ENCODE measurements at regions not wholly inside any gene's neighbourhood (a gene's known extent, or its start where the extent isn't known, plus 50 kb on each side); places are given as distances from the start of the nearest gene placed in this dataset.

DNA sequence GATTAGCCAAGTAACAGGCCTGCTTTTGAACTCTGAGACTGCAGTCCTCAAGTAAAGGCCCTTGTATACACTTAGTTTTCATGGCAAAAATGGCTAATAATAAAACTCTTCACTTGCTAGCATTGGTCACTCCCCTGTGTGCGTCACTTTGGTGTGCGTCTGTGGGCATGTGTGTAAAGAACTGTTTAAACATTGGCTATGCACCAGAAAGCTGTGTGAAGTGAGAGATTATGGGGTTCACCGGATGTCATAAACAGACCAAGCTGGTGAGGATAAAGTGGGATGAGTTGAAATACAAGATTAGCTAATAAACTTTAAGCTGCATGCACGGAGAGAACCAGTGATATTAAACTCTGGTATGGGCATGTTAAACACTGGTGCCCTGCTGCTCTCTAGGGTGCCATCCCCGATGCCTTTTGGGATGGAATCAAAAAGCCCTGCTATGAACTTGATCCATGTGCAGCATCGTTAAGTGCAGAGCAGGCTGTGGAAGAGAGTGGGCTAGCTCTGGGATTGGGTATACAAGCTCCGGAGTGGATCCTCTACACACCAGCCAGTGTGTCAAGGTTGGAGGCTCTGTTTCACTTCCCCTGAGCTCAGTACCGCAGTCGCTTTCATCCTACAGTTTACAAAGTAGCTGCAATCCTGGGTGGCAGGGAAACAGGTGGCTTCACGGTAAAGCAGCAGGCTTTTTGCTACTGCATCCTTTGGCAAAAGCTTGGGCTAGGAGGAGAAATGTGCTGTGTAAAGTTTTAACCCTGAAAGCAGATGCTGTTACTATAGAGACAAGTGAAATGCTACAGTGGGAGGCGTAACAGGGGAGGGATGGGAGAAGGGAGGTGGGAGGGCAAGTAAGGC is 108.3 kb upstream of the SLC4A4 start:
- in situ Hi-C loops (cut with MboI): no loop called here
- Histone ChIP-seq H3F3A (ENCODE audit: insufficient read depth) (peaks cover 12% of the 10 kb centered on the region; the same call in 1 of the 2 replicates), H3K9me3 (ENCODE audit: low read depth) (no peaks in the 10 kb centered on the region), H3K27ac (no peak overlapping the region), H4K20me1 (ENCODE audit: insufficient read depth) (no peaks in the 10 kb centered on the region), H3K9me2 (ENCODE audit: insufficient read depth) (no peaks in the 10 kb centered on the region), H3K27me3 (replicated peaks; ENCODE audit: insufficient read depth) (no peaks in the 10 kb centered on the region), H2AFZ (no peak overlapping the region), H3K79me2 (ENCODE audit: insufficient read depth) (no peaks in the 10 kb centered on the region; the same call in 1 of the 2 replicates), H3K4me3 (no peak overlapping the region), H3K9ac (no peak overlapping the region), H3K36me3 (ENCODE audit: low read depth) (no peaks in the 10 kb centered on the region), H3K4me1 (ENCODE audit: insufficient read depth) (peaks cover 17% of the 10 kb centered on the region), H3K4me2 (ENCODE audit: unreplicated experiment) (peak overlapping the region; percentile 61)
- no peak for DNase-seq
- TF ChIP-seq EZH2 (IDR thresholded peaks at IDR 0.05; ENCODE audit: insufficient read depth, poor library complexity, severe bottlenecking): no peak
- TF ChIP-seq EZH2phosphoT487 (IDR thresholded peaks at IDR 0.05; ENCODE audit: insufficient read depth, low read depth): no peak
- WGBS, 2 experiments (ENCODE audit: low coverage in 1 of 2, low lambda C conversion rate in 2 of 2, missing lambda C conversion rate in 2 of 2): 54 to 55% methylated on average over 11 of the region's 11 CpGs

DNA sequence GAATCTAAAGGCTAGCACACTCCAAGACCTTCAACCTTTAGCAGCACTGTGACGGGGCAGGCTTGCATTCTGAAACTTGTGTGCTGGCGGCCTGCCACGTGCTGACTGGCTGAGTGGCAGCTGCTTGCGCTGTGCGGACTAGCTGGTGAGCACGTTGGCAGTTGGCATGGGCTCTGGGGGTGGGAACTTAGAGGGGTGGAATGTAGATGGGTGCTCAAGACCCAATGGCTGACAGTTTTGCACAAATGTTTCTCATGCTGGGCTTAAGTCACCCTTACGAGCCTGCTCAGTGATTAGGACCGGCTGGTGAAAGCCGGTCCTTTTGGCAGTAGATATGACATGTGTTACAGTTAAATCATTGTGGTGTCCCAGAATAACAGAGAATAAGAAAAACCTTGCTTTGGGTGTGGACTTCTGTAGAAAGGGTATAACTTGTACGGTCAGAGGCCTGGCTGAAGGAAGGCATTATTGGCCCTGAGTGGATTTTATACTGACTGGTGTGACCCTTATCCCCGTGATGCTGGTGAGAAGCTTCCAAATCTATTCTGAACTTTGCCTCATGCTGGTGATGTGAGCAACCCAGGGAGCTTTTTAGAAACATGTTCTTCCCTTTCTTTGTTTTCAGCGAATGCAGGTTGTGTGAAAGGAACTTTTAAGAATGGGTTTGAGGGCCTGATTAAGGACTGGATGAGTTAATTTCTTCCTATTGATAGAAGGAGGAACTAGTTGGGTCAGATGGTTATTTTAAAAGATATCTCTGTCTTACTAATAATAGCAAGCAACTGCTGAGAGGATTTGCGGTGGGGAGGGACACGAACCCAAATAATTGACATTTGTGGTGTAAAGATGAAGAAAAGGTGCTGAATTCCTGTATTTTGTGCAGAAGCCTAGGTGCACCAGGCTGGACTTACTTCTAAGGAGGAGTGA is 107.4 kb upstream of the SLC4A4 start:
- no peak overlapping the region for H3K9ac ChIP-seq
- WGBS, 2 experiments (ENCODE audit: low coverage in 1 of 2, low lambda C conversion rate in 2 of 2, missing lambda C conversion rate in 2 of 2): 30% methylated on average over 13 to 14 of the region's 14 CpGs

DNA sequence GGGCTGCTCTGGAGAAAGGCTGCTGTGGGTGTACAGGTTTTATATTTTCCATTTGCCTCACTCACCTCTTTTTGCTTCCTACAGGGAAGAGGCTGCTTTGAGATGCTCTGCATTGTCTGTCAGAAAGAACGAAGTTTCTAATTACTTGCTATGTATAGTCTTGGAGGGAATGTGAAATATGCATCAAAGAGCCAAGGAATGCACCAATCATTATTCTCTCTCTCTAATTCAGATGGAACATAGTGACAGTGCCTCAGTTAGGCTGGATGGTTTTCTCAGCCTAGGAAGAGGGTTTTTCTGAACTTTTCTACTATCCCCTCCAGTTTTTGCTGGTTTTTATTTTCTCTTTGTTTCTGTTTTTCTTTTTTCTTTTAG is 106.8 kb upstream of the SLC4A4 start:
- WGBS, 2 experiments (ENCODE audit: low coverage in 1 of 2, low lambda C conversion rate in 2 of 2, missing lambda C conversion rate in 2 of 2): 40% methylated on average over 1 of the region's 1 CpG
- peaks cover 12% of the 10 kb centered on the region; the same call in 1 of the 2 replicates for H3F3A ChIP-seq (ENCODE audit: insufficient read depth)
- peak overlapping the region; percentile 61 for H3K4me2 ChIP-seq (ENCODE audit: unreplicated experiment)
- no peak overlapping the region for H2AFZ ChIP-seq
- no peak for DNase-seq
- no peaks in the 10 kb centered on the region; the same call in 1 of the 2 replicates for H3K79me2 ChIP-seq (ENCODE audit: insufficient read depth)
- no peaks in the 10 kb centered on the region for H3K27me3 ChIP-seq (replicated peaks; ENCODE audit: insufficient read depth)
- no peaks in the 10 kb centered on the region for H3K9me3 ChIP-seq (ENCODE audit: low read depth)
- in situ Hi-C loops (cut with MboI): no loop called here
- H3K27ac ChIP-seq: no peak overlapping the region
- H3K9ac ChIP-seq: no peak overlapping the region
- no peaks in the 10 kb centered on the region for H4K20me1 ChIP-seq (ENCODE audit: insufficient read depth)
- no peaks in the 10 kb centered on the region for H3K36me3 ChIP-seq (ENCODE audit: low read depth)
- no peak overlapping the region for H3K4me3 ChIP-seq
- TF ChIP-seq EZH2 (IDR thresholded peaks at IDR 0.05; ENCODE audit: insufficient read depth, poor library complexity, severe bottlenecking) (no peak), EZH2phosphoT487 (IDR thresholded peaks at IDR 0.05; ENCODE audit: insufficient read depth, low read depth) (no peak)
- no peaks in the 10 kb centered on the region for H3K9me2 ChIP-seq (ENCODE audit: insufficient read depth)
- H3K4me1 ChIP-seq (ENCODE audit: insufficient read depth): peaks cover 17% of the 10 kb centered on the region

More for the DNA sequence above, 107.4 kb upstream of the SLC4A4 start:
- Histone ChIP-seq H3K4me2 (ENCODE audit: unreplicated experiment) (peak overlapping the region; percentile 61), H3K9me3 (ENCODE audit: low read depth) (no peaks in the 10 kb centered on the region), H3K27ac (no peak overlapping the region), H3K79me2 (ENCODE audit: insufficient read depth) (no peaks in the 10 kb centered on the region; the same call in 1 of the 2 replicates), H3K36me3 (ENCODE audit: low read depth) (no peaks in the 10 kb centered on the region), H3K9me2 (ENCODE audit: insufficient read depth) (no peaks in the 10 kb centered on the region), H3K4me1 (ENCODE audit: insufficient read depth) (peaks cover 17% of the 10 kb centered on the region), H3F3A (ENCODE audit: insufficient read depth) (peaks cover 12% of the 10 kb centered on the region; the same call in 1 of the 2 replicates), H3K27me3 (replicated peaks; ENCODE audit: insufficient read depth) (no peaks in the 10 kb centered on the region), H2AFZ (no peak overlapping the region), H4K20me1 (ENCODE audit: insufficient read depth) (no peaks in the 10 kb centered on the region), H3K4me3 (no peak overlapping the region)
- in situ Hi-C loops (cut with MboI): no loop called here
- no peak for TF ChIP-seq EZH2phosphoT487 (IDR thresholded peaks at IDR 0.05; ENCODE audit: insufficient read depth, low read depth)
- TF ChIP-seq EZH2 (IDR thresholded peaks at IDR 0.05; ENCODE audit: insufficient read depth, poor library complexity, severe bottlenecking): no peak
- DNase-seq: peak; percentile 67

DNA sequence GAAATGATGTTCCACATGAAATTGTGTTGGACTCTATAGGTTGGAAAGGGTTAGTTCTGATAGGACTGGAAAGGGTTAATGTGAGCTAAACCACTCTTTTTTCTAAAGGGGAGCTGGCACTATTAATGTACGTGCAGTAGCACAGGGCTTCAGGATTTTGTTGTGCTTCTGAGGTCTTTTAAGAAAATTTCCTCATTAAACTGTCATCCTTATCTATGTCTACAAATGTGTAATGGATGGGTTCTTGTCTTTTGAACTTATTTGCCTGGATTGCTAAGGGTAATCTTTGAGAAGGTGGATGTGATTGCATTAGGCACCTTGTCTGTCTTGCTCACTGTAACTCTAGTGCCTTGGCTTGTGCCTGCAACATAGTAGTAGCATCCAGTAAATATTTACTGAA is 106.0 kb upstream of the SLC4A4 start:
- Histone ChIP-seq H3K27ac (no peak overlapping the region), H3K36me3 (ENCODE audit: low read depth) (no peaks in the 10 kb centered on the region), H4K20me1 (ENCODE audit: insufficient read depth) (no peaks in the 10 kb centered on the region), H3K27me3 (replicated peaks; ENCODE audit: insufficient read depth) (no peaks in the 10 kb centered on the region), H3K79me2 (ENCODE audit: insufficient read depth) (no peaks in the 10 kb centered on the region; the same call in 1 of the 2 replicates), H2AFZ (no peak overlapping the region), H3F3A (ENCODE audit: insufficient read depth) (peaks cover 12% of the 10 kb centered on the region; the same call in 1 of the 2 replicates), H3K9me3 (ENCODE audit: low read depth) (no peaks in the 10 kb centered on the region), H3K4me2 (ENCODE audit: unreplicated experiment) (no peak overlapping the region), H3K9ac (no peak overlapping the region), H3K9me2 (ENCODE audit: insufficient read depth) (no peaks in the 10 kb centered on the region), H3K4me1 (ENCODE audit: insufficient read depth) (peaks cover 17% of the 10 kb centered on the region), H3K4me3 (no peak overlapping the region)
- in situ Hi-C loops (cut with MboI): no loop called here
- WGBS, 2 experiments (ENCODE audit: low coverage in 1 of 2, low lambda C conversion rate in 2 of 2, missing lambda C conversion rate in 2 of 2): 100% methylated on average over 1 of the region's 1 CpG
- TF ChIP-seq EZH2 (IDR thresholded peaks at IDR 0.05; ENCODE audit: insufficient read depth, poor library complexity, severe bottlenecking) (no peak), EZH2phosphoT487 (IDR thresholded peaks at IDR 0.05; ENCODE audit: insufficient read depth, low read depth) (no peak)
- no peak for DNase-seq

Measured in GM23248 (cell line).